GM08714 (cell line): ENCODE measurements at regions not wholly inside any gene's neighbourhood (a gene's known extent, or its start where the extent isn't known, plus 50 kb on each side); places are given as distances from the start of the nearest gene placed in this dataset.

Source experiments
- H3K4me3 ChIP-seq: fragments of 200-500 bp; sonication (Bioruptor generic); 2 replicates; pipeline ENCODE4 v1.5.1; 2014; ENCODE audit warnings: mild to moderate bottlenecking, low read length, inconsistent platforms
- ZNF274 ChIP-seq: IDR thresholded peaks from 2 replicates; pipeline ENCODE4 v1.6.1; 2012; ENCODE audit warnings: mild to moderate bottlenecking, low read depth, low read length

DNA sequence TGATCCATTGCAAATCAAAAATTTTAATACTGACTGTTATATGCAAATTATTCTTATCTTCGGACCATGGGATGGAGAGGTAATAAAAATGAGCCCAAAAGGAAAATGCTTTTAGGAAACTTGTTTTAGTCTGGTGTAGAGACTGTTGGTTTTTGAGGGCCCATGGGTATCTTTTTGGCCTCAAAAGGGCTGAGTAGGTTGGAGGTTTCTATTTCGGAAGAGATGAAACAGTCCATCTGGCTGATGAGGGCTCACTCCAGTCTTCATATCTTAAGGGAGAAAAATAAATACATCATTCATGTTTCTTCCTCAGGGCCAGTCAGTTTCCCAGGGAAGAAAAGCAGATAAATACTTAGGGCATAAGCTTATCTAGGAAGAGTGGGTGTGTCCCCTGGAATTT, 290.7 kb downstream of the RMST start:
- no peak for TF ChIP-seq ZNF274
- no peak overlapping the region for H3K4me3 ChIP-seq

DNA sequence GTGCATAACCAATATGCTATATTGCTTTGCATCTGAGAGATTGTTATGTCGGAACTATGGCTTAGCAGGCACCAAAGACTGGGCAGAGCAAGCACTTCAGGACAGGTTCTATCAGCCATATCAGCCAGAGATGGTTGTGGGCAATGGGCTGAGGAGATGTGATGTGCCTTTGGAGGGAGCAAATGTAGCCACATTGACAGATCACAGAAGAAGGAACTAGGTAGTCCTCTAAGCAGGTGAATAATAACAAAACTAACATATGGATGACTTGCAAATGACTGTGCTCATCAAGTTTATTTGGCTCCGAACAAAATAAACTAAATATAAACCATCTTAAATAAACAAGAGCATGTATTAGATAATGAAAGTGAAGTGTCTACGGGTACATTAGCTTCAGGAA, 291.7 kb downstream of the RMST start:
- H3K4me3 ChIP-seq: no peak overlapping the region
- no peak for TF ChIP-seq ZNF274

DNA sequence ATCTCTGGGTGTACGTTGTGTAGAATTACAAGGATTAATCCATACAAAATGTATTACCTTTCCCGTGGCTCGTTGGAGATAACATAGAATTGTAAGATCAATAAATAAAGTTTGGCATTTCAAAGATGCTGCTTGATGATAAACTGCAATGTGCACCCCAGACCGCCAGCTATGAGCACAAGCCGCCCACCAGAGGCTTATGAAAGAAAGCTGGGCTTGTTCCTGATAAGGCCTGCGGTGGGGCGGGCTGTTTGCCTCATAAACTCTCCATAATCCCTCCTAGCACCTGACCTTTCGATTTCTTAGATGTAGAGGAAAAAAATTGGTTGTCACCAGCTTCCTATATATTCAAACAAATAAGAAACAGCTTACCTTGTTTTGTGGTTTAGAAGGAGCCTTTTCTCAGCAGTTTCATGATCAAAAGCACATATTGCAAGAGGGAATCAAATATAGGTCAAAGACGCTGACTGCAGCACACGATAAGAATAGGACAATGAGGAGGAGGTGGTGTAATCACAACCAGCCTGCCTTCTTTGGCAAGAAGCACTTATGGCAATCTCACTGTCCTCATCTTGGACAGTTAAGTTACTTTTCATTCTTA, 293.6 kb downstream of the RMST start:
- no peak overlapping the region for H3K4me3 ChIP-seq
- no peak for TF ChIP-seq ZNF274

DNA sequence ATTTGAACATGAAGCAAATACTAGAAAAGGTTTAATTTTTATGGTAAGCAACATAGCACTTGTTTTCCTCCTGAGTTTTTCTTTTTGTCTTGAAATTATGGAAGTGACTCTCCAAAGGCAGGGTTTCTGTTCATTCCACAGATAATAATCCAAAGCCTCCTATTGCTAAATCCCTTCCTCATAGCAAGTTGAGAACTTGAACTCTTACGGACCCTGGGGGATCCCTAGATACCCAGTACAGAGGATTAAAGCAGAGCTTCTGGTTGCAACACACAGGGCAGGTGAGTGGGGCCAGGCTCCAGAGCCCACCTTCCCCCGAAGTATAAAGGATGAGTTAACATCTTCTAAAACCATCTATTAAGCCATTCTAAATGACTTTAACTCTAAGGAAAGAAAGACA, 294.1 kb downstream of the RMST start:
- TF ChIP-seq ZNF274: no peak

DNA sequence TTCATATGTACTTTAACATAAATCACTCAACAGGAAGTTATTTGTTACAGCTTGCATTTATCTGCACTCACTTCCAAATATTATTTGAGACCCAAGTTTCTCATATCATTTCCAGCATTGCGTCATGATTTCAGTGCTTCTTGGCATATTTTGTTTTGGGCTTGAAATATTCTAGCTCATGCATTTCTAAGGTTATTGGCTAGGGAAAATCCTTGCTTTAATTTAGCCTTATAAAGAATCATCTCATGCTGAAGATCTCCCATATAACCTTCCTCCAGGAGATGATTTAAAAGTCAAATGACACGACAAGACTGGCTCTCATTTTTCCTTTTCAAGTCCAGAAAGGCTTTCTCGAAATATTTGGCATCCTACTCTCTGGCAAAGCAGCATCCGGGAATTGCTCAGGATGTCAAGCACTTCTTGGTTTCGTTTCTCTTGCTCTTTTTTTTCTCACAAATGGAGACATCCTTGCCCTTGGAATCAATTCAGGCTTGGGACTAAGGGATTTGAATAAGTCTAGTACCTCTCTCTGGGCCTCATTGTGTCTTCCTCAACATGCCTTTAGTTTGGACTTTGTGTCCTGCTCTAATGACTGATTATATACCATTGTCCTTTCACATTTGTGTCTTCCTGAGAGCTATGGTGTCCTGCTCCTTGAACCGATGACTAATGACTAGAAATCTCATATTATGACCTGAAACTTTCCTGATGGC, 295.0 kb downstream of the RMST start:
- H3K4me3 ChIP-seq: no peak overlapping the region
- no peak for TF ChIP-seq ZNF274

More for the DNA sequence above, 294.1 kb downstream of the RMST start:
- no peak overlapping the region for H3K4me3 ChIP-seq

DNA sequence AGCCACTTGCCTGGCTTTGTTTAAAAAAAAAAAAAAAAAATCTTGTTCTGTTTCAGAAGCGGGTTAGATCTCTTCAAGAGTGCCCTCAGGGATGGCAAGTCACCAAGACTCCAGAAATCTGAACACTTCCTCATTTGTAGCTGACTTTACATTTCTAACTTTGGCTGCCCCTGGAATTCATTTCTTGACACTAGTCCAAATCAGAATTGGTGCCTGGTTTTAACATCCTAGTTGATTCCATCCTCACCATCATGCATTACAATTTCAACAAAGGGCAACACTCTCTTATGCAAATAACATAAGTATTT, 295.5 kb downstream of the RMST start:
- no peak for TF ChIP-seq ZNF274
- H3K4me3 ChIP-seq: no peak overlapping the region

DNA sequence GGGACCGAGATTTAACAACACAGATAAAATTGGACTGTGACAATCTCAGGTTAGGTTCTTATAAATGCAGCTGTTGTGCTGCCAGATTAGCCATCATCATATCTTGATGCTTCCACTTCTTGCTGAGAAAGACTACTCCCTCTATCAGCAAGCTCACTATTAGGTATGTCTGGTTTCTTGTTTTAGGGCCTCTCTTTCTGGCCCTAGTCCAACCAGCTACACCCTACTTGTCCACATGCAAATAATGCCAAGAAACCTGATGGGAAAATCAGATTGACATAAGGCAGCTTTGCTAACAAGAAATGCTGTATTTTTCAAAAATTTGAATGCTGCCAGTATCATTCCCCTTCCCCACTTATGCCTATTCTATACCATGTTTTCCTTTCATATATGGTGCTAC, 296.0 kb downstream of the RMST start:
- no peak overlapping the region for H3K4me3 ChIP-seq
- TF ChIP-seq ZNF274: no peak

DNA sequence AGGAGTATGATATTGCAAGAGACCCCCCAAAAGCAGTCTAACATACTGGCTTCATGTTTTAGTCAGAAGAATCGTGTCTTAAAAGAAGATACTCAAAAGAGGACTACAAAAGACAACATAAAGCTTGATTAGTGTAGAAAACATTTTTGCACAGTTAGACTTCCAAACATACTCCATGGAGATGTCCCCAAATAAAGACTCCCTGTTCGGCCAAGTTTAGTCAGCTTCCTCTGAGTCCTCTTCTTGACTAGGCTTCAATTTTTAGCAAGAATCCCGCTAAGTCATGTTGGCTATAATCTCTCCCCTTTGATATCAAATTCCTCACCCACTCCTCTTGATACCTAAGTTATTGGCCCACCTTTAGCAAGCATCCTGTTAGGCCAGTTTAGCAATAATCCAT, 298.0 kb downstream of the RMST start:
- no peak for TF ChIP-seq ZNF274
- H3K4me3 ChIP-seq: no peak overlapping the region

DNA sequence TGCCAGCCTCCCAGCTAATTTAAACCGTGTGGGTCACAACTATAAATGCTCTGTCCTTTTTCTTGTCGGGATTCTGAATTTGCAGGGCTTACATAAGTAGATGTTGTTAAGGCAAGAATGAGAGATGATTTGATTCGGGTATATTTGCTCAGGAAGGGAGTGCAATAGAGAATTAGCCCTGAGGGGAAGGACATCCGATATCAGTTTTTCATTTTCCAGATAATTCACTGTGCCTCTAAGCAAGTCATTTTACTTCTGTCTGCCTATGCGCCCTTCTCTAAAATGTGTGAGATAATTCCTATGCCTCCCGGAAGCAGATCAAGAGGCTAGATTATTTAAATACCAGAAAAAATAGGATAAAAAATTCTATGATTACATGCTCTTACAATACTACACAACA, 300.5 kb downstream of the RMST start:
- H3K4me3 ChIP-seq: no peak overlapping the region
- no peak for TF ChIP-seq ZNF274

DNA sequence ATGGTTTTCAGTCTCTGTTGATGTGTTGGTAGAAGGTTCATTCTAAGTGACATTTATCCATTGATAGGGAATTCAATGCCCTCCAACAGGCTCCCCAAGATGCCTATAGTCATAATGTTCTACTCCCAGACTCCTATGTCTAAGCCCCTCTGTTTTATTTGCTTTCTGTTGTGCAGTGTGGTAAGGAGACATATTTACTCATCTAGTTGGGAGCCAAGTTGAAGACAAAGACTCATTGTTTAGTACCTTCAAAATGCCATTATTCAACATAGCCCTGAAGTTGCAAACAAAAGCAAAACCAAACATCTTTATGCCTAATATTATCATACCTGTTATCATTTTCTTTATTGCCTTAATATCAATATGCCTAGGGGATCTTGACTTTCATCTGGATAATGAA, 302.1 kb downstream of the RMST start:
- no peak overlapping the region for H3K4me3 ChIP-seq
- TF ChIP-seq ZNF274: no peak

DNA sequence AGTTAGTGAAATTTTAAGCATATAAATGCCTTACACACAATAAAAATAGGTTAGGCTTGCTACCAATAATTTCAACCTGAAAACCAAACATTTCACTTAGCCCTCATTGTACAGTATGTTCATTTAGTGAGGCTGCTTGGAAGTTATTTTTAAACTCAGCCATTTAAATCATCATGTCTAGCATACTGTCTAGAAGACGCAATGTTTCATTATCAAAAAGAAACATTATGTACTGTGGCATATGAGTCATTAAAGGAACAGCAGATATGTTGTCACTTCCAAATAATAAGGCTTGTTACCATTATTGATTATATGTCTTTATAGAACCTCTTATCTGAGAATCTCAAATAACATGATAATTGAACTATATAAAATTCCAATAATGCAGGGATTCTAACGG, 304.7 kb downstream of the RMST start:
- no peak for TF ChIP-seq ZNF274
- no peak overlapping the region for H3K4me3 ChIP-seq

DNA sequence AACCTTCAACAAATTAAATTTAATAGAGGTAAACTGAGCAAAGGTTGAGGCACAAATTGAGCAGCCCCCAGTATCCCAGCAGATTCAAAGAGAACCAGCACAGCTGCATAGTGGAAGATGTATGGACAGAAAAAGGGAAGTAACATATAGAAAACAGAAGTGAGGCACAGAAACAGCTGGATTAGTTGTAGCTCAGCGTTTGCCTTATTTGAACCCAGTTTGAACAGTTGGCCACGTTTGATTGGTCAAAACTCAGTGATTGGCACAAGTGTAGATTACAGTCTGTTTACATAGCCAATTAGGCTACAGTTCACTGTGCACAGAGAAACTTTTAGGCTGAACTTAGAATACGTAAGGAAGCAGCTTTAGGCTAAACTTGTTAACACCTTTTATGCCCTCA, 315.5 kb downstream of the RMST start:
- no peak overlapping the region for H3K4me3 ChIP-seq
- TF ChIP-seq ZNF274: no peak

DNA sequence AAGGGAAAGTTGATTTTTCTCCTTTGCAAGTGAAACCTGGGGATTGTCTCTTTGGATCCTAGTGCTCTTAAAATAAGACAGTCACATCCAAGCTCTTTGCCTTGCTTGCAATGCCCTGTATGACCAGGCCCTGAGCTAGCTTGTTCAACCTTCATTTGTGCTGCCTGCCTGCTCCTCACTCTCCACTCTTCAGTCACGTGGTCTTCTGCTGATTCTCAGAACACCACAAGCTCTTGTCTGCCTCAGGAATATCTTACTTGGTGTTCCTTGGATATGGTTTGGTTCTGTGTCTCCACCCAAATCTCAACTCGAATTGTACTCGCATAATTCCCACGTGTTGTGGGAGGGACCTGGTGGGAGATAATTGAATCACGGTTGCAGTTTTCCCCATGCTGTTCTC, 318.7 kb downstream of the RMST start:
- TF ChIP-seq ZNF274: no peak
- no peak overlapping the region for H3K4me3 ChIP-seq

DNA sequence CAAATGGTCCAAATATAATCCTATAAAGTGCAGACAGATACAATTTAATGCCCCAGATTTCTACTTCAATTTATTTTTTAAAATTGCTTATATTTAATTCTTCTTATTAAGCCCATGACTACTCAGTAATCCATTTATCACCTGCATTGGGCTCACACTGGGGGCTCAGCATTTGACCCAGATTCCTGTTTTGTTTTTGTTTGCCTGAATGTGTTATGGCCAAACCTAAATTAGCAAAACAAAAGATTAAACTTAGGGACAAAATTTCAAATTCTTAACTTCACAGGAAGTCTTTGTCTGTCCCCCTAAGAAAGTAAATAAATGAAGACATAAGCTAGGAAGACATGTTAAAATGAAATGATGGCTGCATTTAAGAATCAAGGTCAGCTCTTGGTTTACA, 322.3 kb downstream of the RMST start:
- no peak overlapping the region for H3K4me3 ChIP-seq
- no peak for TF ChIP-seq ZNF274

DNA sequence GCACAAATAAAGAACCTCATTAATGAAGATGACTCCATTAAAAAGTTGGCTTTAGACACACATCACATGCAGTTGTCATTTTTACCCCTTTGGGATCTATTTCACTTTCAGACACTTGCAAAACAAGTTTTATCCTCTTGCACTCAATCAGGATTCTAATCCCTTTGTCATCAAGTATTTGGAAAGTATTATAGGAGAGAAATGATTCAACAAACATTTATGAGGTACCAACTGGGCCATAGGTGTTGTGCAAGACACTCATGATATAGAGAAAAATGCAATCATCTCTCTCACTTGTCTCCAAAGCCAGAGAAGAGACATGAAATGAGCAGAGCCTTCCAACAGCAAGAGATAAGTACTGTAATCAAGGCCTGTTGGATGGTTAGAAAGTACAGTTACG, 327.7 kb downstream of the RMST start:
- no peak overlapping the region for H3K4me3 ChIP-seq
- TF ChIP-seq ZNF274: no peak

DNA sequence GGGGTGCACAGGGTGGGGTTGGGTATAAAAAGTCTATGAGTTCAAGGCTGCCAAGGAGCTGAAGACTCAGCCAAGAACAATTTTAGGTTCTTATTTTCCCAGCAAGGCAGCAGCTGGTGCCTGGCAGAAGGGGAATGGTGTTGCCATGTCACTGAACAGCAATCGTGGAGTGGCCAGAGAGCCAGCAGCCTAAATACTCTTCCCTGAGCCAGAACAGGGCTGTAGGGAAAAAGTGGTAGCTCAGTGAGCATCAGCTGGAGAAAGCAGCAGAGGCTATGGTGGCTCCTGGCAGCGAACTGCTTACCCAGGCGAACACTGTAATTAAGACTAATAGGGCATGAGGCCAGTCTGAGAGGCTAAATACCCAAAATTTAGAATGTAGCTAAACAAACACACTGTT, 334.9 kb downstream of the RMST start:
- H3K4me3 ChIP-seq: no peak overlapping the region
- TF ChIP-seq ZNF274: no peak
